ENCODE measurements at regions not wholly inside any gene's neighbourhood (a gene's known extent, or its start where the extent isn't known, plus 50 kb on each side); places are given as distances from the start of the nearest gene placed in this dataset.

- no peak for DNase-seq (ENCODE audit: extremely low read depth in 1 of 2, low read depth in 1 of 2)
Measured at GRCh38 chr4:14087921-14088320, 460.4 kb upstream of the BOD1L1 start.

- DNase-seq (ENCODE audit: extremely low read depth in 1 of 2, low read depth in 1 of 2) = no peak
Measured at GRCh38 chr4:14091531-14091930, 464.0 kb upstream of the BOD1L1 start.

GRCh38 chr4:14091966-14092365, 464.4 kb upstream of the BOD1L1 start:
- DNase-seq (ENCODE audit: extremely low read depth in 1 of 2, low read depth in 1 of 2) = no peak

- DNase-seq (ENCODE audit: extremely low read depth in 1 of 2, low read depth in 1 of 2) = no peak
Measured at GRCh38 chr4:14092741-14093140, 465.2 kb upstream of the BOD1L1 start.

- DNase-seq (ENCODE audit: extremely low read depth in 1 of 2, low read depth in 1 of 2) = no peak
Measured at GRCh38 chr4:14095831-14096230, 468.3 kb upstream of the BOD1L1 start.

- DNase-seq (ENCODE audit: extremely low read depth in 1 of 2, low read depth in 1 of 2) = no peak
Measured at GRCh38 chr4:14096396-14096965, 469.0 kb upstream of the BOD1L1 start.

- no peak for DNase-seq (ENCODE audit: extremely low read depth in 1 of 2, low read depth in 1 of 2)
Measured at GRCh38 chr4:14100349-14100748, 472.8 kb upstream of the BOD1L1 start.

- no peak for DNase-seq (ENCODE audit: extremely low read depth in 1 of 2, low read depth in 1 of 2)
Measured at GRCh38 chr4:14110407-14110806, 482.9 kb upstream of the BOD1L1 start.

GRCh38 chr4:14111730-14112181, 484.2 kb upstream of the BOD1L1 start:
- no peak for DNase-seq (ENCODE audit: extremely low read depth in 1 of 2, low read depth in 1 of 2)

GRCh38 chr4:14115106-14115505, 487.6 kb upstream of the BOD1L1 start:
- no peak for DNase-seq (ENCODE audit: extremely low read depth in 1 of 2, low read depth in 1 of 2)

GRCh38 chr4:14117575-14118238, 490.2 kb upstream of the BOD1L1 start:
- DNase-seq (ENCODE audit: extremely low read depth in 1 of 2, low read depth in 1 of 2) = no peak

- no peak for DNase-seq (ENCODE audit: extremely low read depth in 1 of 2, low read depth in 1 of 2)
Measured at GRCh38 chr4:14124816-14125215, 497.3 kb upstream of the BOD1L1 start.

- DNase-seq (ENCODE audit: extremely low read depth in 1 of 2, low read depth in 1 of 2) = no peak
Measured at GRCh38 chr4:14125375-14126129, 498.0 kb upstream of the BOD1L1 start.

GRCh38 chr4:14130551-14130950, 503.0 kb upstream of the BOD1L1 start:
- DNase-seq (ENCODE audit: extremely low read depth in 1 of 2, low read depth in 1 of 2) = no peak

GRCh38 chr4:14131335-14131734, 503.8 kb upstream of the BOD1L1 start:
- DNase-seq (ENCODE audit: extremely low read depth in 1 of 2, low read depth in 1 of 2) = no peak

GRCh38 chr4:14132301-14132700, 504.8 kb upstream of the BOD1L1 start:
- no peak for DNase-seq (ENCODE audit: extremely low read depth in 1 of 2, low read depth in 1 of 2)

- DNase-seq (ENCODE audit: extremely low read depth in 1 of 2, low read depth in 1 of 2) = no peak
Measured at GRCh38 chr4:14138106-14138505, 510.6 kb upstream of the BOD1L1 start.

- no peak for DNase-seq (ENCODE audit: extremely low read depth in 1 of 2, low read depth in 1 of 2)
Measured at GRCh38 chr4:14143892-14144291, 516.4 kb upstream of the BOD1L1 start.

- no peak for DNase-seq (ENCODE audit: extremely low read depth in 1 of 2, low read depth in 1 of 2)
Measured at GRCh38 chr4:14149176-14150053, 521.9 kb upstream of the BOD1L1 start.

GRCh38 chr4:14151101-14151500, 523.6 kb upstream of the BOD1L1 start:
- DNase-seq (ENCODE audit: extremely low read depth in 1 of 2, low read depth in 1 of 2) = no peak

- no peak for DNase-seq (ENCODE audit: extremely low read depth in 1 of 2, low read depth in 1 of 2)
Measured at GRCh38 chr4:14152834-14153519, 525.5 kb upstream of the BOD1L1 start.

Measured in stimulated activated CD8-positive, alpha-beta memory T cell treated with anti-CD3 and anti-CD28 coated beads, Interleukin-7, amount 100 ng/mL, for 48 hours (primary cell).